OCI-LY3 (cell line): ENCODE measurements at regions not wholly inside any gene's neighbourhood (a gene's known extent, or its start where the extent isn't known, plus 50 kb on each side); places are given as distances from the start of the nearest gene placed in this dataset.

Experiments used
- H2AFZ ChIP-seq: fragments of 200-600, 300-600 bp; shearing (Covaris generic); 2 replicates; pipeline ENCODE4 v1.6.0; 2014; ENCODE audit warnings: antibody characterized with exemption, low read depth, low read length
- H3K27ac ChIP-seq: fragments of 200-600, 300-600 bp; sonication (generic); 2 replicates; pipeline ENCODE4 v1.5.1; 2014; ENCODE audit warnings: mild to moderate bottlenecking, low read length, moderate library complexity, mixed read lengths
- H3K27me3 ChIP-seq: fragments of 200-600, 300-600 bp; sonication (generic); 2 replicates; pipeline ENCODE4 v1.6.1; 2014; ENCODE audit warnings: low read depth, low read length, mixed read lengths
- H3K36me3 ChIP-seq: fragments of 200-600, 300-600 bp; sonication (generic); replicated peaks from 2 replicates; pipeline ENCODE3; 2014; ENCODE audit warnings: low read depth, low read length, mixed read lengths
- H3K4me1 ChIP-seq: fragments of 300-600, 200-600 bp; sonication (generic); 2 replicates; pipeline ENCODE4 v1.6.1; 2014; ENCODE audit warnings: low read length, mixed read lengths
- H3K4me2 ChIP-seq: fragments of 200-600, 300-600 bp; sonication (generic); 2 replicates; pipeline ENCODE4 v1.6.1; 2014; ENCODE audit warnings: low read length, mixed read lengths
- H3K4me3 ChIP-seq: fragments of 300-600, 200-600 bp; sonication (generic); 2 replicates; pipeline ENCODE4 v1.5.1; 2014; ENCODE audit warnings: antibody characterized with exemption, mild to moderate bottlenecking, low read length, moderate library complexity
- H3K79me2 ChIP-seq: fragments of 300-600, 200-600 bp; shearing (Covaris generic); 2 replicates; pipeline ENCODE4 v1.6.1; 2014; ENCODE audit warnings: mild to moderate bottlenecking, low read length, mixed read lengths
- H3K9ac ChIP-seq: fragments of 300-600, 200-600 bp; shearing (Covaris generic); 2 replicates; pipeline ENCODE4 v1.6.0; 2014; ENCODE audit warnings: mild to moderate bottlenecking, low read length, moderate library complexity
- H3K9me3 ChIP-seq: fragments of 200-600, 300-600 bp; shearing (Covaris generic); 2 replicates; pipeline ENCODE4 v1.6.1; 2014; ENCODE audit warnings: low read length, mixed read lengths; ENCODE audit not compliant: insufficient read depth
- H4K20me1 ChIP-seq: fragments of 200-600, 300-600 bp; sonication (generic); 2 replicates; pipeline ENCODE4 v1.6.1; 2016; ENCODE audit warnings: low read length, mixed read lengths; ENCODE audit not compliant: insufficient read depth
- EZH2phosphoT487 ChIP-seq: fragments of 200-600 bp; shearing (Covaris generic); IDR thresholded peaks from 2 replicates; pipeline ENCODE4 v1.6.1; 2018; ENCODE audit warnings: antibody characterized with exemption, mixed run types, low read depth
- TF ChIP-seq, protein P1 (sequence below): fragments of 200-600, 300-600 bp; sonication (generic); IDR thresholded peaks from 2 replicates; pipeline ENCODE4 v1.5.1; 2014; ENCODE audit warnings: antibody characterized with exemption, low read length, low read depth

DNA sequence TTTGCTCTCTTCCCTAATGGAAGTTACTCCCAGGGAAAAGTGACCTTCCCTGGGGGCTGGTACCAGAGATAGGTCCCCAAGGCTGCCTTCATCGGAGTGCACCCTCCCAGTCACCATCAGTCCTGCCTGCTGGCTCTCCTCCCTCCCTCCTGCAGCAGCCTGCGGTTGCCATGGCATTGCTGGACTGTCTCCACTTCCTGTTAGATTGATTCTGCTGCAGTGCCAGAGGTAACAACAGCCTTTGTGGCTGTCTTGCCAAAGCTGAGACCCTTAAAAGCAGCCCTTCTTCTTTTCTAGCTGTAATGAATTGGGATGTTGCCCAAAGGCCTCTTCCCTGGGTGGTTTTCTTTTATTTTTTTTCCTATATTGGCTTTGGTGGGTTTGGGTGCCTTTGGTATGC lies 78.1 kb upstream of the PRLR start:
- Histone ChIP-seq H3K9ac (no peak overlapping the region), H3K9me3 (no peaks in the 10 kb centered on the region), H3K36me3 (no peaks in the 10 kb centered on the region), H3K4me1 (no peaks in the 10 kb centered on the region; the same call in 1 of the 2 replicates), H2AFZ (0 out of 2 replicates have a peak overlapping the region, but pooled peaks have one; percentile 39), H4K20me1 (no peaks in the 10 kb centered on the region), H3K27me3 (no peaks in the 10 kb centered on the region), H3K4me2 (0 out of 2 replicates have a peak overlapping the region, but pooled peaks have one; percentile 9), H3K27ac (no peak overlapping the region), H3K79me2 (no peaks in the 10 kb centered on the region), H3K4me3 (no peak overlapping the region)
- no peak for TF ChIP-seq EZH2phosphoT487
- TF ChIP-seq, protein P1, sequence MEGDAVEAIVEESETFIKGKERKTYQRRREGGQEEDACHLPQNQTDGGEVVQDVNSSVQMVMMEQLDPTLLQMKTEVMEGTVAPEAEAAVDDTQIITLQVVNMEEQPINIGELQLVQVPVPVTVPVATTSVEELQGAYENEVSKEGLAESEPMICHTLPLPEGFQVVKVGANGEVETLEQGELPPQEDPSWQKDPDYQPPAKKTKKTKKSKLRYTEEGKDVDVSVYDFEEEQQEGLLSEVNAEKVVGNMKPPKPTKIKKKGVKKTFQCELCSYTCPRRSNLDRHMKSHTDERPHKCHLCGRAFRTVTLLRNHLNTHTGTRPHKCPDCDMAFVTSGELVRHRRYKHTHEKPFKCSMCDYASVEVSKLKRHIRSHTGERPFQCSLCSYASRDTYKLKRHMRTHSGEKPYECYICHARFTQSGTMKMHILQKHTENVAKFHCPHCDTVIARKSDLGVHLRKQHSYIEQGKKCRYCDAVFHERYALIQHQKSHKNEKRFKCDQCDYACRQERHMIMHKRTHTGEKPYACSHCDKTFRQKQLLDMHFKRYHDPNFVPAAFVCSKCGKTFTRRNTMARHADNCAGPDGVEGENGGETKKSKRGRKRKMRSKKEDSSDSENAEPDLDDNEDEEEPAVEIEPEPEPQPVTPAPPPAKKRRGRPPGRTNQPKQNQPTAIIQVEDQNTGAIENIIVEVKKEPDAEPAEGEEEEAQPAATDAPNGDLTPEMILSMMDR = no peak

DNA sequence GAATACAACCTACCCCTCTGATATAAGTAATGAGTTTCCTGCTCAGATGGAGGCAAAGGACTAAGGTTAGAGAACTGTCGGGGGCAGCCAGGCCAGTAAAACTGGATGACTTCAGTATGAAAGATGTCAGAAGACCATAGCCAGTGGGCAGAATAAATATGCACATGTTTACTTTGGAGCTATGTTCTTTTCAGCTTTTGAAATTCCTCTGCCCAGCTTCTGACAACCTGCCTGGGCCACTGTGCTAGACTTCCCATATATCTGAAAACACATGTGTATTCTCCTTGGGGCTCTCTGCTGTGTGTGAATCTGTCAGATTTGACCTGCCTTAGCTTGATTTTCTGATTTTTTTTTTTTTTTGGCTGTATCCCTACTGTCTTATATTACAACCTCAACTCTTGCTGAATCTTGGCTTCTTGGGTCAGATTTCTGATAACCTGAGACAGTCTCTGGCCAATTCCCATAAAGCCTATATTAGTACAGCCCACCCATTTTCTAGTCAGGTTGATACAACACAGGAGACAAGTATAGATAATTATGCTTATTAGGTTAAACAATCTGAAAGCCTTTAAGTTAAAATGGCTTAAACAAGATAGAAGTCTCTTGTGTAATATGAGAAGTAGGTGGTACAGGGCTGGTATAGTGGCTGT lies 76.6 kb upstream of the PRLR start:
- no peak for TF ChIP-seq EZH2phosphoT487
- TF ChIP-seq, protein P1 = no peak
- Histone ChIP-seq H3K27ac (no peak overlapping the region), H3K36me3 (no peaks in the 10 kb centered on the region), H3K9me3 (no peaks in the 10 kb centered on the region), H3K9ac (no peak overlapping the region), H3K4me3 (no peak overlapping the region), H2AFZ (no peak overlapping the region), H3K79me2 (no peaks in the 10 kb centered on the region), H3K4me1 (peaks cover 15% of the 10 kb centered on the region), H4K20me1 (no peaks in the 10 kb centered on the region), H3K27me3 (no peaks in the 10 kb centered on the region), H3K4me2 (no peak overlapping the region)

DNA sequence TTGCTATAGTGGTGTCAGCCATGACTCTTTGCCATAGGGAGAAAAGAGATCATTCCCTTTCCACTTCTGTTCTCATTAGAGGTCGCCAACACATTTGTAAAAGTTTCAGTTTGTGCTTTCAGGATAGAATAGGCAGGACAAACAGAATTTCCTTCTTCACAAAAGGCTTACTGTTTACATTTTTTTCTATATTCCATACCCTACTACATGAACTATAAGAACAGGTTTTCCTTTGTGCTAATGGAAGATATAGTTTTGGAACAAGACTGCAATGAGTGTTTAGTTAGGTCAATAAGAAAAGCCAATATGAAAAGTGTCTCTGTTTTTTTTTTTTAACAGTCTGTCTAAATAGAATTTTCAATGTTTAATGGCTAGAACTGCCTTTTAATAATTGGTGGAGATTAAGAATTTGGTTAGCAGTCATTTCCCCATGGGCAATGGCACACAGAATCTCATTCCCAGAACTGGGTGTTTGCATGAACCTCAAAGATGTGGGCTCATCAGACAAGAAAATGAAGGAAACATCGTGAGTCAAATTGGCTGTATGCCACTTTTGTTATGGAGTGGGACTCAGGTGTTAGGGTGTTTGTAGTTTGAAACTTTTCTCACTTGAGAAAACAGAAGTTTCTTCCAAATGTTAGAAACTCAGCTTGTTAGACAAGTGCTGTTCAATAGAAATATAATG lies 75.2 kb upstream of the PRLR start:
- TF ChIP-seq EZH2phosphoT487 = no peak
- TF ChIP-seq, protein P1 = no peak
- Histone ChIP-seq H3K79me2 (no peaks in the 10 kb centered on the region), H3K4me3 (no peak overlapping the region), H2AFZ (no peak overlapping the region), H3K36me3 (no peaks in the 10 kb centered on the region), H3K9me3 (no peaks in the 10 kb centered on the region), H3K4me1 (peaks cover 15% of the 10 kb centered on the region), H4K20me1 (no peaks in the 10 kb centered on the region), H3K27me3 (no peaks in the 10 kb centered on the region), H3K9ac (no peak overlapping the region), H3K27ac (no peak overlapping the region), H3K4me2 (no peak overlapping the region)

DNA sequence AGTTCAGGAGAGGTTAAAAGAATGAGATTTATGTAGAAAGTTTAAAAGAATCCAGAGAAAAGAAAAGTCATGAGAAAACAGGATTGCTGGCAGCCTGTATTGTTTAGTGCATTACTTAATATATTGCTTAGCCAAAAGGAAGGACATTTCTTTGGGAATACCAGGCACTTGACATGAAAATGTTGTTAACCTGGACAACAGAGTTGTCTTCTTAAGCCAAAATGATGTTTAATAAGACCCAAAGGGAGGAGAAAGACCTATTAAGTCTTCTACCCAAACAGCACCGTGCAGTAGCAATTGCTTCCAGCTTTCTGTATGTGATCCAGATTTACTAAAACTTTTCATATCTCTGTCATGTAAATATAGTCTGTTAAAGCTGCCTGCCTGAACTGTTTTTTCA lies 74.0 kb upstream of the PRLR start:
- Histone ChIP-seq H3K9me3 (no peaks in the 10 kb centered on the region), H4K20me1 (no peaks in the 10 kb centered on the region), H3K27me3 (no peaks in the 10 kb centered on the region), H3K4me1 (peaks cover 15% of the 10 kb centered on the region), H3K4me3 (no peak overlapping the region), H2AFZ (no peak overlapping the region), H3K36me3 (no peaks in the 10 kb centered on the region), H3K9ac (no peak overlapping the region), H3K4me2 (no peak overlapping the region), H3K79me2 (no peaks in the 10 kb centered on the region), H3K27ac (no peak overlapping the region)
- TF ChIP-seq, protein P1 = no peak
- no peak for TF ChIP-seq EZH2phosphoT487
